Activated CD8-positive, alpha-beta memory T cell treated with anti-CD3 and anti-CD28 coated beads, Interleukin-2, amount 50 U/mL, for 4 hours (primary cell): ENCODE measurements at regions not wholly inside any gene's neighbourhood (a gene's known extent, or its start where the extent isn't known, plus 50 kb on each side); places are given as distances from the start of the nearest gene placed in this dataset.

ENCODE experiments used
- DNase-seq: peaks from one replicate; pipeline ENCODE4 v3.0.0-alpha.2; 2020

DNA sequence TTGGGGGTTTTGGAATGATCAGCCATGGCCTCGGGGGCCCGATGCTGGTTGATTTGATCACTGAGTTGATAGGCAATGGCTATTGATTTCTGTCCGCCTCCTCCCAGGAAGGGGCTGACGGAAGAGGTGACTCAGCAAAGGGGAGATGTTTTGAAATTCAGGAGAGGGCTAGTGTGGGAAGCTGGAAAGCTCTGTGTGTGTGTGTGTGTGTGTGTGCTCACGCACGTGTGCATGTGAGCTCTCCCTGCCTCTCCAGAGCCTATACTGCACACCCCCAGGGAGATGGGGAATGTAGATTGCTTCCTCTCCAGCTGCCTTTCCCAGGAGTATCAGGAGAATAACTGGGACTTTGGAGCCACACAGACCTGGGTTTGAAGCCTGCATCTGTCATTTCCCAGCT, 184.9 kb upstream of the MYL2 start:
- DNase-seq = no peak

DNA sequence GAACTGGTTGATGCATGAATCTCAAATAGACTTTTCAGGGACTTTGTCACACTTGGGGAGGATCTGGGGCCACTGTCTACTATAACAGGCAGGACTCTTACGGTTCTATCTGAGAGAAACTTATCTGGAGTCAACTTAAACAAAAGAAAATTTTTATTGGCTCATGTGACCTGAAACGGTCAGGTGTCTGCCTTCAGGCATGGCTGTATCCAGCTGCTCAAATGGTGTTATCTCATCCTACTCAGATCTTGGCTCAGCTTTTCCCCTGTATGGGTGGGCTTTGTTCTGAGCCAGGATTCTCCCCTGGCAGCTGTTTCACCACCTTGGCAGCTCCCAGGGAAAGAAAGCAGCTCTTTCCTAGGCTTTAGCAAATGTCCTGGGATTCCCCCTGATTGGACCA, 183.2 kb upstream of the MYL2 start:
- DNase-seq = no peak

DNA sequence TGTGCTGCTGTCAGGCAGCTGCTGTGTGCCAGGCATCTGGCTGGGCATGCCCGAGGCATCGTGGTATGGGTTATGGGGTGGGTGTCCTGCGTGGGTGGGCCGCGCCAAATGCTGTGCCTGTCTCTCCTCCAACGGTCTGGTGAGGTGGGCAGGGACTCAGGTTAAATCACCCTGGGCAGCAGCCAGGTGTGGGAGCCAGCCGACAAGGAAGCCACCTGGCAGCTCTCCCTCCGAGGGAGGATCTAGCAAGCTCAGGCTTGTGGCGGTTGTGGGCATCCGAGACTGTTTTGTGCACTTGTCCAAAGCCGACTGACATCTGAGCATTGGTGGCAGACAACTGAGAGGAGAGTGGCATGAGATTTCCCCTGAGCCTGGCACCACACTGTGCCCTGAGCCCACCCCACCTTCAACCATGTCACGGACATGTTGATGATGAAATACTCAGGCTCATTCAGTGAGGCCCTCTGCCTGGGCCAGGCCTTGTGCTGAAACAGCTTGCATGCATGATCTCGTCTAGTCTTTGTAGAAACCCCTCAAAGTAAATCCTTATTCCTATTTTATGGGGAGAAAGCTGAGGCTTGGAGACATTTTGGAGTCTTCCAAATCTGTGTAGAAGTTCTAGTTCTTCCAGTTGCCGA, 181.8 kb upstream of the MYL2 start:
- DNase-seq = no peak

DNA sequence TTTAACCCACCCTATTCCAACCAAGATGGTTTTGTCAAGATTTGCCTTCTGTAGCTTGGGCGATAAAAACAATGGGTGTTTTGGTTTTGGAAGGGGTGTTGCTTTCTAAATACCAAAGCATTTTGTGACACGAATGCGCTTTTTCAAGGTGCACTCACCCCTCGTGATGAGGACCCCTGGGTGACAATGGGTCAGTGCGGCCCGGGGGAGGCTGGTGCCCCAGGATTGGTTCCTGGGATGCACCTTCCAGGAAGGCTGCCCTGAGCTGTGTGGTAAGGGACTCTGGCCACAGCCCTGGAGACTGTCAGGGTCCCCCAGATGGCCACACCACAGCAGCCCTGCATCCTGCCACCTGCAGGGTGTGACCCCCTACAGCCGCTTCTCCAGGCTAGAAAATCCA, 180.6 kb upstream of the MYL2 start:
- DNase-seq = no peak

DNA sequence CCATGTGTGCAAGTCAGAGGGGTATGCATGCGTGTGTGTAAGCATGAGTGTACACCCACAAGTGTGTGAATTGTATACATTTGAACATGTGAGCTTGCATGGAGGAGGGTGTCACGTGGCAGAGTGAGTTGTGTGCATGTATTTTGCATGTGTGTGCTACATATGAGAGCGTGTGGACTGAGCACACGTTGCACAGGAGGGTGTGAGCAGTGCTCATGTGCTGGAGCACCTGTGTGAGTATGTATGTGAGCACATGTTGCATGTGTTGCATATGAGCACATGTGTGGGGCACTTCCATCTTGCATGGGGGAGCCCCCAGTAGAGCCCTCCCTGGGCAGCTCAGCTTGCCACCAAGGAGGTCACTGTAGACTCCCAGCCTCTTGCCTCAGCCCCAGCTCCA, 180.2 kb upstream of the MYL2 start:
- no peak for DNase-seq

DNA sequence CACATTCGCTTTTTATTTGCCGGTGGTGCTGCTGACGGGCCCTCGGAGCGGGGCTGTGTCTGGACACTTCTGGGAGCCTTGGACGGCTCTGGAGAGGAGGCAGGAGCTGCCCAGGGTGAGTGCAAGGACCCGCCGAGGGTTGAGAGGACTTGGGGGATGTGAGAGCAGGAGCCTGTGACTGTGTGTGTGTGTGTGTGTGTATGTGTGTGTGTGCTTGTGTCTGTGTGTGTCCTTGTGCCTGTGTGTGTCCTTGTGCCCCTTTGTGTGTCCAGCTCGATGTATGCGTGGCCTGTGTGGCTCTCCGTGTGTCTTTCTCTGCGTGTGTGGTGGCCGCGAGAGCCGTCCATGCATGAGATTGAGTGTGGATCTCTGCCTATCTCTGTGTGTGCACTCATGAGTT, 179.6 kb upstream of the MYL2 start:
- DNase-seq = no peak

DNA sequence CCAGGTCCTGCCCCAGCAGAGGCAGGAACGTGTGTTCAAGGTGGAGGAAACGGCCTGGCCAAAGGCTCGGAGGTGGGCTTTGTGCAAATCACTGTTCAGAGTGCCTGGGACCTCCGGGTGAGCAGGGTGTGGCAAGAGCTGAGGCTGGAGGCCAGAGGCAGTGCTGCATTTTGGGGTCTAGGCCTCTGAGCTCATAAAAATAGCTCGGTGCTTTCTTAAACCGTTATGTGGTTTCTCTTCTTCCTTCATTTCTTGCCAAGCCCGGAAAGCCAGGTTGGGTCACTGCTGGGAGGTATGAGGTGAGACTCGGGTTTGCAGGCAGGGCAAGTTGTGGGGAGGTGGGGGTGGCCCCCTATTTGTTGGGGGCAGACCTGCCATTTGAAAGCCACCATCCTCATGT, 178.8 kb upstream of the MYL2 start:
- no peak for DNase-seq

DNA sequence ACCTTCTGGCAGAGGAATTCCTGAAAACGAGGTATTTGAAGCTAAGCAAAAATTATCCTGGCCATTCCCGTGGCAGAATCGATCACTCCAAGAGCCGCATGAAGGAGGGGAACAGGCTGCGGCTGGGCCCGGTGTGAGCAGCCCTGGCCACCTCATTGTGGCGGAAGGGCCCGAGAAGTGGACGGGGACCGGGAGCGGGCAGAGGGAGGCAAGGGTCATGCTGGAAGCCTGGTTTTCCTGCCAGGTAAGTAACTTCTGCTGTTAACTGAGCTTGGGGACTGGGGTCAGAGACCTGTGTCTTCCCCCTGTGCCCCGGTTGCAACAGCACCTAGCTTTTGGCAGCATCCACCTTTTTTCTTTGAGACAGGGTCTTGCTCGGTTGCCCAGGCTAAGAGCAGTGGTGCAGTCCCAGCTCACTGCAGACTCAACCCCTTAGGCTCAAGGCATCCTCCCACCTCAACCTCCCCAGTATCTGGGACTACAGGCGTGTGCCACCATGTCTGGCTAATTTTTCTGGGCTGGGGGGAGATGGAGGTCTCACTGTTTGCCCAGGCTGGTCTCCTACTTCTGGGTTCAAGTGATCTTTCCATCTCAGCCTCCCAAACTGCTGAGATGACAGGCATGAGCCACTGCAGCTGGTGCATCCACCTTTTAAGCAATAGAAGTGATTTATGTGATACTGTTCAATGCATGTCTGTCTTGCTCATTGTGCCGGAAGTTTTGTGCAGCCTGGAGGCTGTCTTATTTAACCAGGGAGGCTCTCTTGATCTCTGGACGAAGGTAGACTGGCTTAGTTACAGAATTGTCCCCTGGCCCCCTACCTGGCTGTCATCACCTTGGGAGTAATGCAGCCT, 174.0 kb upstream of the MYL2 start:
- no peak for DNase-seq

DNA sequence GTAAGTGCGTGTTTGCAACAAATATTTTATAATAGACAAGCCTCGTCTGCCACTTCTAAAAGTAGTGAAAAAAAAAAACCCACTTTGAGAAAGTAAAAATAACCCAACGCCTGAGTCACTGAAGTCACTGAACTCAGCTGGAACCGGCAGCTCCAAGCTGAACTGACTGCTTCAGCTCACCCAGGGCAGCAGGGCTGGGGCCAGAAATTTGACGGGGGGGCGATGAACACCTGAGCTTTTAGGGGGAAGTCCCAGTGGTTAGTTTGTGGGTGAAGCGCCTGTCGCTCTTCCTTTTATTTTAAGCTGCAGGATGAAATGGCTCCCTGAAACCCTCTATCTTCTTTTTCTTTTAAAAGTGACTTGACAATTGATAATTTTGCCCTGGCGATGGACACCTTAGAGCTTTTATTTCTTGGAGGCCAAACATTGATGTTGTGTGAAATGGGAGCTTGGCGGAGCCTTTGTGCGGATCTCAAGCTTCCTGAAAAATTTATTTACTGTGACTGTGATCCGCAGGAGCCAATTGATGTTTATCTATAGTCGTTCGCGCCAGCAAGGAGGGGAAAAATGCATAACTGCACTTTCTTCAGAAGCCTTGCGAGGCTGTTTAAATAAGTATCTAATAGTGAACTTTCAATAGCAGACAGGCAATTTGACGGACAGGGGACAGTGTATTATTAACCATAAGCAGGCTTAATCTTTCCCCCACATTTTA, 173.2 kb upstream of the MYL2 start:
- peak; percentile 35 for DNase-seq

DNA sequence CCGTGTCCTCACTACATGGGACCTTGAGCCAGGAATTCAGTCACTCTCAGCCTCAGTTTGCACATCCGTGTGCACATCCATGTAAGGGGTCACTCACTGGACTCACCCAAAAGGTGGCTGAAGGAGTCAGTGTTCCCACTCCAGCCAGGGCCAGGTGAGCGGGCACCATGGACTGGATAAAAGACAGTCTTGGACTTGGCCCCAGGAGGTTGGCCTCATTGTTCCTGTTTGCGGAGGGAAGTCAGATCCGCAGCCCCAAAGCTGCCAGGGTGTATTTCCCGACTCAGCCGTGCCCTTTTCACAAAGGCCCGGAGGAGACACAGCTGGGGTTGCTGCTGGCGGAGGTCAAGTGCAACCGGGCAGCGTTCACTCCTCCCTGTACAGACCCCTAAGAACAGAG, 170.7 kb upstream of the MYL2 start:
- DNase-seq = no peak

DNA sequence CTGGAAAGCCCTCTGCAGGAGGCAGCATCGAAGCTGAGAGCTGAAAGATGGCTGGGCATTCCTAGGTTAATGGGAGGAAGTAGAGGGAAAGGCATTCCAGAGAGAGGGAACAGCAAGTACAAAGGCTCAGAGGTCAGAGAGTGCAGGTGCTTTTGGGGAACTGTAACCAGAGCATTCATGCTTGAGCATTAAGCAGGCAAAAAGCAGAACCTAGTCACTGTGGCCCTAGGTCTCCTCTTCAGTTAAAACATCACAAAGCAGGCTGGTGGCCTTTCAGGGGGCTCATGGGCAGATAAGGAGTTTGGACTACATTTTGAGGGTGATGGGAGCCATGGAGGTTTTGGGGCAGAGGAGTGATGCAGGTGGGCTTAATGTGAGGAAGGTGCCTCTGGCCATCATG, 169.2 kb upstream of the MYL2 start:
- DNase-seq = no peak

DNA sequence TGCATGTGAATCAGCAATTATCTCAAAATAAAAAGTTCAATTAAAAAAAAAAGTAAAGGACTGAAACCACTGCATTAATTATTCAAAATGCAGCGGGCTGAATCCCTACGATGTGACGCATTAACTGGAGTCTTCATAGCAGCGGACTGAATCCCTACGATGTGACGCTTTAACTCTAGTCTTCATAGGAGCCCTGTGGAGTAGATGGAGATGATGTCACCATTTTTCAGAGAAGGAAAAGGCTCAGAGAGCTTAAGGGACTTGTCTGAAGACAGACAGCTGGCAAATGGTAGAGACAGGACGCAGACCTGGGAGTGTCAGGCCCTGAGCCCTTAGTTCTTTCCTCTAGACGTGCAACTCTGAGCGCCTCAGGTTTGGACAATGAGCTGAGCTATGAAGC, 168.0 kb upstream of the MYL2 start:
- DNase-seq = no peak

DNA sequence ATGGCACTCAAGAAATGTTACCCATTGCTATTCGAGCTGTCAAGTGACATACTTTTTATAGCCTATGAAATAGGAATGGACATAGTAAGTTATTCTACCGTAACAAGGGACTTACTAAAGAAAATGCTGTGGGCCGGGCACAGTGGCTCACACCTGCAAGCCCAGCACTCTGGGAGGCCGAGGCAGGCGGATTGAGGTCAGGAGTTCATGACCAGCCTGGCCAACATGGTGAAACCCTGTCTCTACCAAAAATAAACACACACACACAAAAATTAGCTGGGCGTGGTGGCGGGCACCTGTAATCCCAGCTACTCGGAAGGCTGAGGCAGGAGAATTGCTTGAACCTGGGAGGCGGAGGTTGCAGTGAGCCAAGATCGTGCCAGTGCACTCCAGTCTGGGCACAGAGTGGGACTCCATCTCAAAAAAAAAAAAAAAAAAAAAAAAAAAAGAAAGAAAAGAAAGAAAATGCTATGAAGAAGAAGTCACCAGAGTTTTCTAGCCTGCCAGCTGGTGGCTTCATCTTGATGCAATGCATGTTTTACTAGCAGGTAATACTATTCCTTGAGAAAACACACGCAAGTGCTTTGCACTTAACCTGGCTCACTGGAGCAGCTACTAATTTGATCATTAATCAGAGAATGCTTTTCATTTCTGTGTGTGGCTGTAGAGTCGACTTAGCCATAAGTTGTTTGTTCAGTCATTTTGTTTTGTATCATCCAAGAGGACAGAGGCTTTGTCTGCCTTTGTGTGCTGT, 166.7 kb upstream of the MYL2 start:
- DNase-seq = no peak

DNA sequence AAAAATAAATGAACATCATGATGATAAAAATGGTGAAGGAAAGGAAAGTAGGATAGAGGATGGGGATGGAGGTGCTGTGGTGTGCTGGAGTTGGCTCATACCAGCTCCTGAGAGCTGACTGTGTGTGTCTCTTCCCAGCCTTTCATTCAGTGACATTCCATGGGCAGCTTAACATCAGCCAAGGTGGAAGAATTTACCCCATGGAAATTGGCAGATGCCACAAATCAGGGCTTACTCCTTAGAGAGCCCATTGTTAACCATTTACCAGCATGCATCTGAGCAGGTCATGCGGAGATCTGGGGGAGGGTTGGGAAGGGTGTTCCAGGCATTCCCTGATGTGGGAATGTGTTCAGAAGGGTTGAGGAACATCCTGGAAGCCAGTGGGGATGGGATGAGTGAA, 164.7 kb upstream of the MYL2 start:
- DNase-seq = no peak

DNA sequence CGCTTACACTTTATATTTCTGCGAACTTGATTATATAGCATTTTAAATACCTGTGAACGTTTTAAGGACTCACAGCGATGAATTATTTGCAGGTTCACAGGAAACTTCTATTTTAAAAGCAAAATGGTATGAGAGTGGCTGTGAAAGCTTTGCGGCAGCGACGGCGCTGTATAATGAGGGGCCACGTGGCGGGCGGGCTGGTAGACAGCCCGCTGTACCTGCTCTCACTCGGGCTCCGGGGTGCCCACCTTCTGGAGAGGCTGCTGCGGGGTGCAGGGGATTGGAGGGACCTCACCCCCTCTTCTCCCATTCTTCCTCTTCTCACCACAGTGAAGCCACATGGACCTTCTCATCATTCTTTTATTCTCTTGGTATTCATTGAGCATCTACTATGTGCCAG, 164.2 kb upstream of the MYL2 start:
- DNase-seq = no peak

DNA sequence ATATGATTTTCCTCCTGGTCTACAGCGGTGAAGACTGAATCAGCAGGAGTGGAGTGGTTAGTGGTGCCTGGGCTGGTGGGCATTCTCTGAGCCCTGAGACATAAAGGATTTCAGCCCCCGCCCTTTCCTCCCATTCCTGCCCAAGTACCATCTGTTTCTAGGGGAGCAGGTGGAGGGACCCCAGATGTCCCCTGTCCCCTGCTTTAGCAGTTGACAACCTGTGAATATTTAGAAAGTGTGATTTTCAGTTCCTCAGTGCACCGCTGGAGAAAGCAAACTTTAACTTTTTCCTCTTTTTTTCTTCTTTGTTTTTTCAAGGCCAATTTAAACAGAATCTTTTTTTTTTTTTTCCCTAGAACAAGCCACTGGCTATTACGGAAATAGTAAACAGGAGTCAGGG, 163.8 kb upstream of the MYL2 start:
- no peak for DNase-seq

DNA sequence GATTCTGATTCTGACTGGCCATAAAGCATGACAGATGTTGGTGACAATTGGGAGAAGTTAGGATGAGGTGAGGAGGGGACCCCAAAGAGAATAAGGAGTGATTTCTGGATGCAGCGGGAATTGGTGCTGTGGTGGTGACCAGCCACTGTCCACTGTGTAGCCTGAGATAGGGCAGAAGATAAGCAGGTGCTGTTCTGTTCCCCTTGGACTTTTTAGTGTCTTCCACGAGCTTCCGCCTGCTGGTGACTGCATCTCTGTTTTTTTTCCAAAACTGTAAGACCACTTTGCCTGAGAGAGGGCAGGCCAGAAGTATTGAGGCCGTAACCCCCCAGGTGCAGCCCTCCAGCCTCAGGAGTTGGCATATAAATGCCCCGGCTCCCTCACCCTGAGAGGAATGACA, 161.2 kb upstream of the MYL2 start:
- DNase-seq = no peak

DNA sequence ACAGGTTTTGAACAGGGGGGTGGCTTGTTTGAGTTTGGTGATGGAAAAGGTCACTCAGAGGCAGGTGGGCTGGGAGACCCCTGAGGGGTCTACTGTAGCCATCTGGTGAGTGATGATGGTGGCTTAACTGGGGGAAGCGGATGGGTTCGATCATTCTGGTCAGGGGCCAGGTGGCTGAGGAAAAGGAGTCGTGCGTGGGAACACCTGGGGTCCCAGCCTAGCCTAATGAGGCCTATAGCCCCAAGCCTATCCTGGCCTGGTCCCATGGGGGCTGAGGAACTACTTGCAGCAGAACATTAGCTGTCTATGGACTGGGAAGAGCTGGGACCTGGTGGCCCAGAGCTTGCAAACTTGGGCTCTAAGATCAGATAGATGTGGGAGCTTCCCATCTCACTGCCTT, 158.4 kb upstream of the MYL2 start:
- DNase-seq = no peak

DNA sequence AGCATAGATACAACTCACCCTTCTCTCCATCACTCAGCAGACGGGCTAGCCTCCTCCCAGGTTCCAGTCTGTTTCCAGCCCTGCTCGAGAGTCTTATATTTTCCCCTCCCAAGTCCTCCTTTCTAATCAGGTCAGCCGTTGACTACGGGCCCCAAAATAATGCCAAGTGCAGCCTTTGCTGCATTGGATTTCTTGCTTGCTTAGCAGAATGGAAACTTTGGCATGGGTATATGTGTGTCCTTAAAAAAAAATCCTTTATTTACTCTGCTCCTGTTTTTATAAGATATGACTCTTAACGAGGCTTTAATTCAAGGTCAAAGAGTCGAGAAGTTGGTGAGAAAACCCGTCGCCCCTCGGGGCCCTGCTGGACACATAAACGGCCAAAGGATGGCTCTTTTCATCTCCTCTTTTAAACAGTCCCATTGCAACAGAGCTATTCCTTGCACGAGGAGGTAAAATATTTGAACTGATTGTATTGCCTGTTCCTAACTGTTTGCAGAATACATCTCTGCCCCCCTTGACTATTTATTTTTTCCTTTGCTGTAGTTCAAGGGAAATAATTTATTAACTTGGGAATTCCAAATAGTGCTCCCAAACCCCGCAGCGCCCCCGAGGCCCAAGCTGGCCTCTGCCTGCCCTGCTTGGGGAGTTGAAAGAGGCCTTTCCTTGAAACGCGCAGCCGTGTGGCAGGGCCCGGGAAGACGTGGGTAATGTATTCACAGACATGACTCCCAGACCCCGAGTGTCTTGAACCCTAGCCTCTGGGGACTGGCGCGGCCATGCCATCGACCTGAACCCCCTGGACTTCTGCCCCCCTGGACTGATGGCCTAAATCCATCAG, 156.5 kb upstream of the MYL2 start:
- no peak for DNase-seq

DNA sequence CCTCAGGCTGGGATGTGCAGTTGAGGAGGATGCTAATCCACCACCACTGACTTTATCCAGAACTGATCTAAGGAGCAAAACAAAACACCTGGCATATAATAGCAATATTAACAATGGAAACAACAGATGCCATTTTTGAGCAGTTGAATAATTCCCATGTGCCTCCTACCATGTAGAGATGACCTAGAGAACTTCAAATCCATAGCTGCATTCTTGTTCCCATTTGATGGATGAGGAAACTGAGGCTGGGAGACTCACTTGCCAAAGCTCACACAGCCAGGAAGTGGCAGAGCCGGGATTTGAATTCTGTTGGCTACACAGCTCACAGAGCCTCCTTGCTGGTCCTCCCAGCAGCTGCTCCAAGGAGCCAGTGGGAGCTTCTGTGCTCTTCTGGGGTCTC, 155.8 kb upstream of the MYL2 start:
- no peak for DNase-seq

DNA sequence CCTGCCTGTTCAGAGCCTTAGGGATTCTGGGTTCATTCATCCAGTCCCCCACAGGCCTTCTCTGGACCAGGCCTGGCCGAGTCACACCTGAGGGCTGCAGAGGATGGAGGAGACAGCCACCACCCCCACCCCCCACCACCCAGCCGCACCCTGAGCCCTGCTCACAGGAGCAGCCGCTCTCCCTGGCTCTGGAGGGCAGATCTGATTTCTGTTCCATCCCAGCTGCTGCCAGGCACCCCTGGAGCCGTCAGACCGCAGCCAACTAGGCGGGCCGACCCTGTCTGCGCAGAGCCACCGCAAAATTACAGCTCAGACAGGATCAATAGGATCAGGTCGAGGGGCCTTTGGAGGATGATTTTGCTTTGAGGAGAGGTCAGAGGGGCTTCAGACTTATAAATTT, 154.6 kb upstream of the MYL2 start:
- DNase-seq = no peak

DNA sequence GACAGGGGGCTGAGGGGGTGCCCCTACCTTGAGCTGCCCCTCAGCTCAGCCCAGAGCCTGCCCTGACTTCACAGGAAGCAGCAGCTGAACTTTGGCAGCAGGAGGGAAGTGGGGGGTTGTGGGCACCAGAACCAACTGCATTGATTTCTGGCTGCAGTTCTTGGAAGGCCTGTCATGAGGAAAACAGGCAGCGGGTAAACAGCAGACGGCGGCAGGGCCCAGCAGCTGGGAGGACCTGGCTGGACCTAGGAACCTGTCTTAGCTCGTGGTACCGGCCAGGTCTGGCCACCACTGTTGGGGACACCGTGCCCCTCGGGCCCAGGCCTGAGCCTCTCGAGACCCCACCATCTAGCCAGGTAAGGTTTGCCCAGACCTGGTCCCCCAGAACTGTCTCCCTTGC, 154.2 kb upstream of the MYL2 start:
- no peak for DNase-seq

DNA sequence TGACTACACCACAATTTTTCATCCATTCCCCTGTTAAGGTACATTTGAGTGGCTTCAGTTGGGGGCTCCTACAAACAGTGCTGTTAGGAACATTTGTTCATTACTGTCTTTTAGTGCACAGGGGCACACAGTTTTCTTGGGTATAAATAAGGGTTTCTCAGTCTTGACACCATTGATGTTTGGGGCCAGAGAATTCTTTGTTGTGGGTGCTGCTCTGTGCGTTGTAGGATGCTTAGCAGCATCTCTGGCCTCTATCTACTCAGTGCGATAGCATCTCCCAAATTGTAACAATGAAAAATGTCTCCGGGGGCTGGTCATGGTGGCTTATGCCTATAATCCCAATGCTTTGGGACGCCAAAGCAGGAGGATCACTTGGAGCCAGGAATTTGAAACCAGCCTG, 153.0 kb upstream of the MYL2 start:
- DNase-seq = no peak
